ENCODE measurements at regions not wholly inside any gene's neighbourhood (a gene's known extent, or its start where the extent isn't known, plus 50 kb on each side); places are given as distances from the start of the nearest gene placed in this dataset.

- TF ChIP-seq, protein P1, sequence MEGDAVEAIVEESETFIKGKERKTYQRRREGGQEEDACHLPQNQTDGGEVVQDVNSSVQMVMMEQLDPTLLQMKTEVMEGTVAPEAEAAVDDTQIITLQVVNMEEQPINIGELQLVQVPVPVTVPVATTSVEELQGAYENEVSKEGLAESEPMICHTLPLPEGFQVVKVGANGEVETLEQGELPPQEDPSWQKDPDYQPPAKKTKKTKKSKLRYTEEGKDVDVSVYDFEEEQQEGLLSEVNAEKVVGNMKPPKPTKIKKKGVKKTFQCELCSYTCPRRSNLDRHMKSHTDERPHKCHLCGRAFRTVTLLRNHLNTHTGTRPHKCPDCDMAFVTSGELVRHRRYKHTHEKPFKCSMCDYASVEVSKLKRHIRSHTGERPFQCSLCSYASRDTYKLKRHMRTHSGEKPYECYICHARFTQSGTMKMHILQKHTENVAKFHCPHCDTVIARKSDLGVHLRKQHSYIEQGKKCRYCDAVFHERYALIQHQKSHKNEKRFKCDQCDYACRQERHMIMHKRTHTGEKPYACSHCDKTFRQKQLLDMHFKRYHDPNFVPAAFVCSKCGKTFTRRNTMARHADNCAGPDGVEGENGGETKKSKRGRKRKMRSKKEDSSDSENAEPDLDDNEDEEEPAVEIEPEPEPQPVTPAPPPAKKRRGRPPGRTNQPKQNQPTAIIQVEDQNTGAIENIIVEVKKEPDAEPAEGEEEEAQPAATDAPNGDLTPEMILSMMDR (IDR thresholded peaks at IDR 0.05) = no peak
- TF ChIP-seq EP300 (IDR thresholded peaks at IDR 0.05) = no peak
Observed at GRCh38 chr11:116200564-116200963, 572.2 kb downstream of the BUD13 start.
